Ishikawa (cell line): ENCODE measurements at regions not wholly inside any gene's neighbourhood (a gene's known extent, or its start where the extent isn't known, plus 50 kb on each side); places are given as distances from the start of the nearest gene placed in this dataset.

ENCODE experiments used
- EP300 ChIP-seq: IDR thresholded peaks from 2 replicates; pipeline ENCODE4 v1.6.1; 2012; ENCODE audit warnings: borderline replicate concordance
- FOXM1 ChIP-seq: IDR thresholded peaks from 2 replicates; pipeline ENCODE4 v1.6.1; 2012; ENCODE audit warnings: low read depth, borderline replicate concordance
- TAF1 ChIP-seq: IDR thresholded peaks from 2 replicates; pipeline ENCODE4 v1.6.1; 2012; ENCODE audit warnings: low read depth, mild to moderate bottlenecking
- YY1 ChIP-seq: IDR thresholded peaks from 2 replicates; pipeline ENCODE4 v1.6.1; 2012; ENCODE audit warnings: low read depth

GRCh38 chr4:119763386-119763785 is 134.8 kb upstream of the PDE5A start:
- TF ChIP-seq YY1, result no peak
- TF ChIP-seq FOXM1, result no peak
- TF ChIP-seq TAF1, result no peak
- no peak for TF ChIP-seq EP300
